CD4-positive, alpha-beta T cell treated with Interleukin-12 subunit alpha and Interleukin-12 subunit beta, for 1 hour (primary cell): ENCODE measurements at regions not wholly inside any gene's neighbourhood (a gene's known extent, or its start where the extent isn't known, plus 50 kb on each side); places are given as distances from the start of the nearest gene placed in this dataset.

Source experiments
- DNase-seq: peaks from one replicate; pipeline ENCODE4 v3.0.0-alpha.2; 2020

DNA sequence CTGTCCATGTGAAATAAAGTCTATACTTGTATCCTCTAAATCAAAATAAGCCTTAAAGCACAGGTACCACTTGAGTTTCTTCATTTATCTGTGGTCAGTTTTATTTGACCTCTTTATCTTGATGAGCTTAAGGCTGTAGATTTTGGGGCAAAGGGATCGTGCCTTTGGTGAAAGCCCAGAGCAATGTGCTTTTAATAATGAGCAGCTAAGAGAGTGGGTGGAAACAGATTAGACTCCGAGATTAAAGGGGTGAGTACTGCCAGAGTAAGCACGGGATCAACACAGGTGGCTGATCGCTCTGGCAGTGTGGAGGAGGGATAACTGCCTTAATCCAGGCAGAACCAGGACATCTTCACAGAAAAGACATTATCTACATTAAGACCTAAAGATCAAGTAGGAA, 280.4 kb downstream of the TDRD15 start:
- DNase-seq = no peak

DNA sequence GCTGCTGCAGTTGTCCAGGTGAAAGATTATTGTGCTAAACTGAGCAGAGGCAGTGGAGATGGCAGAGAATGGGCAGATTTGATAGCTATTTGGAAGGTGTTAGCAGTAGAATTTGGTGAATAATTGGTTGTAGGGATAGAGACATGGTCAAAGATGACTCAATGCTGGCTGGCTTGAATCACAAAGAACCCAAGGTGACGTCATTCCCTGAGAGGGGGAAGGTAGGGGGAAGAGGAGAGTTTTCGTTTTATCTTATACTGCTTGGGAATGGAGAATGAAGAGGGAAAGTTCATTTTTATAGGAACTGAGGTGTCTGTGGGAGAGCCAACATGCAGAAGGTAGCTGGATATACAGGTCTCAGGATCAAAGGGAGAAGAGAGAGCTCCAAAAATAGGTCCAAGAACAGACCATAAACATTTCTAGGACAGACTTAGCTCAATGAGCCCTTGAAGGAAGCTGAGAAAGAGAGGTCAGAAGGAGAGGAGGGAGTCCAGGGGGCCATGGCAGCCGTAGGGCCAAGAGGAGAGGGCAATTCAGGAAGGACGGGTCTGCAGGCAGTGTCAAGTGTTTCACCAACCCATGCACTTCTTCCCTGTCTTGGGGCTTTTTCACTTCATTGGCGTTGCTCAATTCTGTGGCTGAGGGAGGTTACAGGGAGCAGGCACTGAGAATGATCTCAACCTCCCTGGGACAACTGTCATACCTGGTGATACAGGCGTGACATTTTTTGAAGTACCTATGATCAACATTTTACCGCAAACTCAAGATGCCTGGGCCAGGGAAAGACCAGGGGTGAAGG, 281.3 kb downstream of the TDRD15 start:
- DNase-seq = no peak

GRCh38 chr2:21406386-21406785, 282.6 kb downstream of the TDRD15 start:
- DNase-seq = no peak

DNA sequence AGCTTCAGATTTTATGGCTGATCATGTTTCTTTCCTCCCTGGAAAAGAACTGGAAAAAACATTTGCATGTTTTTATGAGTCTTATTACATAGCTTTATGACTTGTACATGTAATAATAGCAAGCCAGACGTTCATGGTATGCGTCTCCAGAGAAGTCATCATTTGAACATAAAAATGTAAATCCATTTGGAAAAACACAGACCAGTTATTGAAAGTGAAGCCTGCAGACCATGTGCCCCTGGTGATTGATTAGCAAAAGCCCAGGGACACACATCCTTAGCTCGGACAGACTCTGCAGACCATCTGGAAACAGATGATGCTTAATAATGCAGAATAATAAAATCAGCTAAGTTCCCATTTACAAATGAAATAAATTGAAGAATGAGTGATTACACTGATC, 283.1 kb downstream of the TDRD15 start:
- no peak for DNase-seq

DNA sequence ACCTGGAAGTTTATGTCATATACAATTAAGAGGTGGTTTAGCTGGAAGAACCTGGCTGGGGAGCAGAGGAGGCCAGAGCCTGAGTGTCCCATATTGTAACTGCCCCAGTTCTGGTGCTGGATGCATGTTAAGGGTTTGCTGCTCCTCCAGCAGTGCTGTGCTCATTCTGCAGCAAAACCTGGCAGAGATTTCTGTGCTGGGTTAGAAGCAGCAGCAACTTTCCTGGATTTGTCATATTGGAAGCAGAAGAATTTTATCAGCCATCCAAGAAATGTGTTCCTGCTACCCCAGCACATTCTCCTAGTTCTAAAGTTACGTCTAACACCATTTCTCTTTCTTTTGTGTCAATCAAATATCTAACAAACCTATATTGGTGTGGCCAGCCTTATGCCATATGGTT, 284.1 kb downstream of the TDRD15 start:
- DNase-seq = no peak

DNA sequence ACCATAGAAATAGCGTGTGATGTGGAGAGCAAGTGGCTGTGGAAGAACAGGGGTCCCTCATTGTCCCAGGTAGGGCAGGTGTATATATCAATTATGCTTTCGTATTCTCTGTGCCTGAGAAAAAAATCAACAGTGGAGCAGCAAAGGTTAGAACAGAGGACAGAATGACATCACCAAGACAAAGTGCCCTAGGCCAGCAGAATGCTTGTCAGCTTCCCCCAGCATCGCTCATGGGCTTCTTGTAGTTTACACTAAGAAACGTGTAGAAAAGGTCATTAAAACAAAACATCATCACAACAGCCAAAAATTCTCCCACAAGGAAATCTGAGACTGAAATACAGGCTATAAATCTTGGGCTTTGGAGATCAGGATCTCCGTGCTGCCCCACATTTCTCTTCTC, 288.0 kb downstream of the TDRD15 start:
- no peak for DNase-seq

- DNase-seq = no peak
Measured at GRCh38 chr2:21412944-21413443, 289.2 kb downstream of the TDRD15 start.

DNA sequence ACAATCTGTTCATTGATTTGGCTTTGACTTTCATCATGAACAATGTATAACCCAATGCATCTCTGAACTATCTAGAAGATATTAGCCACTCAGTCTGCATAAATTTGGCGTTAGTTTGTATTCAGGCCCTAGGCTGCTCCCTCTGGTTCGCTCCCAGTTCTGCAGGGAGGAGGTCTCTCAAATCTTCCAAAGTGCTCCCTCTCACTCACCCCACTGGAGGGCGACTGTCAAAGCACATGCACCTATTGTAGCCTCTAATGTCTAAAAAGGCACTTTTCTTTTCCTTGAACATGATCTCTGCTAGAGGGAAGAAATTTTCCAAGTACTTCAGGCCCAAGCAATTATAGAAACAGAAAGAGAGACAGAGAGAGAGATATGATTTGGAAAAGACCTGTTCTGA, 291.5 kb downstream of the TDRD15 start:
- DNase-seq = no peak

GRCh38 chr2:21416226-21416625, 292.5 kb downstream of the TDRD15 start:
- no peak for DNase-seq

DNA sequence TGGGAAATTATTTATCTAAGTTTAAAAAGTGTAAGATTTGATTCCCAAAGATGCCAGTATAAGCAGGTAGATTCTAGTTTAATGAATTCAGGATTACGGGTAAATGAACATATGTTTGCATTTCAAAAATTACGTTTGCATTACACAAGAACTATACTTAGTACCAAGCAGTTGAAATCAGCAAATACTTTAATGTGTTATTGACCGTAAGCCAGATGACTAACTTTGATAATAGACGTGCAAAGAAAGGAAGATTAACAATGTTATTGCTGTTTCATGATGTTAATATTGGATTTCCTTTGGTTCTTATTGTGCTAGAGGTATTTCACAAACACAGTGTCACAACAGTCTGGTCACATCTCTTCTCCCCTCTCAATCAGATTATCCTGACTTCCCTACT, 294.7 kb downstream of the TDRD15 start:
- DNase-seq = no peak

DNA sequence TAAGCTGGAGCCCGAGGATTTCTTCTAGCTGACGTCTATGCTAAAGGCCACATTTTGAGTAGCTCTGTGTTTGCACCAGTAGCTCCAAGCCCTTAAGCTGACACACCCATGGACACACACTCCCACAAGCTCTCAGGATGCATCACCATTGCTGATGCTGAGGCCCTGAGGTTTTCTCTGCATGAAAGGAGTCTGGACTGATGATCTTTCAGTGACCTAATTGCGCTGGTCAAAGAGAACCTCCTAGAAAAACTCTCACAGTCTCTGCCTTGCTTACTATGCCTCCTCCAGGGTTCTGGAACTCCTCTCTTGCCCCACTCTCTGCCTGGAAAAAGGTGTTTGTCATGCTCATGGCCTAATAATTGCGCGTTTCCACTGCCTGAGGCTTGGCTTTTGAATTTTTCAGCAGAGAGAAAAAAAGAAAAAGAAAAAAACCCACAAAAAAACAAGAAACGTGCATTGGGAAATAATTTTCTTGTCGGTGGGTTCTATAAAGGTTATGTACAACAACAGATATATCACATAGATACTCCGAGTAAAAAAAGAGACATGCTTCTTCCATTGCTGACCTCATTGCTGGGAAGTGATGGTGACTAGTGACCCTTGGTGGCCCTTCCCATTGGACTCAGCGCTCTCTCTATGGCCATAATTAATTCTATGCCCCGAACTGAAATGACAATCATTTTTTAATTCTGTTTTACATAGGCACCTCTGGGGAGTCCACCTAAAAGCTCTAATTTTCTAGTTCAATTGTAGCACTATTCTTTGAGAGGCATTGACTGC, 297.0 kb downstream of the TDRD15 start:
- no peak for DNase-seq

- no peak for DNase-seq
Measured at GRCh38 chr2:21422050-21422449, 298.3 kb downstream of the TDRD15 start.

GRCh38 chr2:21422724-21423522, 299.2 kb downstream of the TDRD15 start:
- DNase-seq = no peak

DNA sequence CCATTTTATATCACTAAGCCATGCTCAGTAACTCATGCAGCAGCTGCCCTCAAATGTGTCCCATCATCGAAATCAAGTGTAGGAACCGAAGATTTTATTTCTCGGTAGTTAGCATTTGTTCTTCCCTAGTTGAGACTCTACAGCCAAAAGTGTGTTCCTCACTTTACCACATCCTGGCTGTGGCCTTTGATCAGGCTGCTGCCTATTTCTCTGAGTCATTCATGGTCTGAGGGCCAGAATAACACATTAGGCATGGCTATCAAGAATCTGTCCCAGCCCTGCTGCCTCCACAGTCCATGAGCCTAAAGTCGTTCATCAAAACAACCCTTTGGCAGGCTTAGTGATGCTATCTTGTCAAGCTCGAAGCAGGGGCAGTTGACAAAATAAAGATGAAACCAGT, 300.1 kb downstream of the TDRD15 start:
- DNase-seq = no peak

DNA sequence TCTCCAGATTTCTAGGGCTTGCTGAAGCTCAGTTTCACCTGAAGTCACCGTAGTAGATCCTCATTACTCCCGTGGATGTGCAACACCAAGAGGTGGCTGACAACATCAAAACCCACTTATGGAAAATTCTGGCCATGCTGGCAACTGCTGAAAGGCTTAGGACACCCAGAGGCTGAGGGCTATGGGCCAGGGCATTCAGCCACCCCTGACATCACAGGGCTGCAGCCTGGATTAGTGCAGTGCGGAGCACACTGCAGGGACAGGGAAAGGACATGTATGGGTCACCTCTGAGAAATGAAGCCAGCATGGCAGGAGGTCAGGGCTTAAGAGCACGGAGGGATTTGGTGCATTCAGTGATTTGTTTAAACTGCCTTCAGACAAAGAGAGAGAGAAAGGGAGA, 300.6 kb downstream of the TDRD15 start:
- no peak for DNase-seq

DNA sequence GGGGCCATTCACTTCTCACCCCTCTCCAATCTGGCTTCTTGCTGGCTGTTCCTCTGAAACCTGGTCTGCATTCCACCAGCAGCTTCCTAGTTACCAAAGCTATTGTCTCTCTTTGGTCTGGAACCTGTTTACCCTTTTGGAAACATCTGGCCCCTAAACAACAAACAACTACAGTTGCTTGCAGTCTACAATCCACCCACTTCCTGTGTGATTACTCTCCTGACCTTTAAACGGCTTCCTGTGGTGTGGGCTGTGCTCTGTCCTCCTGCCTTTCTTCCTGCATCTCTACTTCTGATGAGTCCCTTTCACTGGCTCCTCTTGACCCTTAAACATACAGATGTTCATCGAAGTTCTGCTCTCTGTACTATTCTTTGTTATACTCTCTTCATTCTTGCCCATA, 303.8 kb downstream of the TDRD15 start:
- DNase-seq = no peak

DNA sequence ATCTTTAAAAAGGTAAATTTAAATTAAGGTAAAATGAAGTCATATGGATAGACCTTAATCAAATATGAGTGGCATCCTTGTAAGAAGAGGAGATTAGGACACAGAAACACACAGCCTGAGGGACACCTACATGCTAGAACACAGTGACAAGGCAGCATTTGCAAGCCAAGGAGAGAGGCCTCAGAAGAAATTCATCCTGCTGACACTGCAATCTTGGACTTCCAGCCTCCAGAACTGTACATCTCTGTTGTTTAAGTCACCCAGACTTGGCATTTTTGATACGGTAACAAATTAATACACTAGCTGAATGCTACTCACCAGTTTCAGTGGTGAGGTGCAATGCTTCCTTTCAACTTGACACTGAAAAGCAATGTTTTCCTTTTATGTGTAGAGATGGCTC, 305.0 kb downstream of the TDRD15 start:
- no peak for DNase-seq

- DNase-seq = no peak
Measured at GRCh38 chr2:21429747-21430146, 306.0 kb downstream of the TDRD15 start.

DNA sequence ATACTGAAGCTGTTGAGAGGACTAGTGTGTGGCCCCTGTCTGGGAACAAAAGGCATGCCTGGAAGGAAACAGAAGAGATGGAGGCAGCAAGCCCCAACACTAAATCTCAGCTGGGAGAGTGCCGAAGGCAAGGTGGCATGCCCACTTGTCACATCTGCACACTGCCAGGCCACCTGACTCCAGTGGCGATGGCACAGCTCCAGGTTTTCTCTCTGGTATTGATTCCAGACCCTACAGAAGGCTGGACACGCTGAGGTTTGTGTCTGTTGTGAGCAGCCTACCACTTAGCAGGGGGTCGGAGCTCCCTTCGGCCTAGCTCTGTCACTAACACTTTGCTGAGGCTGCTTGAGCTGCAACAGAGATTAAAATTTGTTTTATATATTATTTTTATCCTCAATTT, 307.3 kb downstream of the TDRD15 start:
- DNase-seq = no peak

GRCh38 chr2:21438949-21439348, 315.2 kb downstream of the TDRD15 start:
- DNase-seq = no peak

- no peak for DNase-seq
Measured at GRCh38 chr2:21441442-21441841, 317.7 kb downstream of the TDRD15 start.

- DNase-seq = no peak
Measured at GRCh38 chr2:21443494-21444105, 319.8 kb downstream of the TDRD15 start.

- DNase-seq = no peak
Measured at GRCh38 chr2:21449881-21450280, 326.1 kb downstream of the TDRD15 start.
